ENCODE measurements at regions not wholly inside any gene's neighbourhood (a gene's known extent, or its start where the extent isn't known, plus 50 kb on each side); places are given as distances from the start of the nearest gene placed in this dataset.
A peak's percentile ranks its signal among the peaks of the same experiment; 100 is the strongest.
"Not testable (repeated sequence)": the region's sequence is repeated elsewhere in the genome, so short reads cannot be mapped to it uniquely, and the experiment has no call there.

- H3K36me3 ChIP-seq (ENCODE audit: insufficient read depth, low read length); H2AFZ ChIP-seq (ENCODE audit: low read depth, low read length); H3K4me1 ChIP-seq (ENCODE audit: insufficient read depth, low read length); H3K4me3 ChIP-seq (ENCODE audit: low read length); H3K9me3 ChIP-seq (ENCODE audit: low read length); H3K27me3 ChIP-seq (ENCODE audit: insufficient read depth, low read length): not testable (repeated sequence)
These were observed 352.5 kb downstream of the KCNJ18 start for GRCh38 chr17:22044706-22045246.

DNA sequence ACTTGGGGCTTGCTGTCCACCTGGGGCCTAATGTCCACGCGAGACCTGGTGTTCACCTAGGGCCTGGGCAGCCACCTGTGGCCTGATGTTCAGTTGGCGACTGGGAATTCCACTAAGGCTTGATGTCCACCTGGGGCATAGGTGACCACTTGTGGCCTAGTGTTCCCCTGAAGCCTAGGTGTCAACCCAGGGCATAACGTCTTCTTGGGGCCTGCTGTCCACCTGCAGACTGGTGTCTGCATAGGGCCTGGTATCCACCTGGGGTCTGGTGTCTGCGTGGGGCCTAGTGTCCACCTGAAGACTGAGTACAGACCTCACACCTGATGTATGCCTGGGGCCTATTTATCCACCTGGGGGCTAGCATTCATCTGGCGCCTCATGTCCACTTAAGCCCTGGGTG lies 355.2 kb downstream of the KCNJ18 start:
- not testable (repeated sequence) for H3K4me1 ChIP-seq (ENCODE audit: insufficient read depth, low read length); H3K9me3 ChIP-seq (ENCODE audit: low read length); H3K36me3 ChIP-seq (ENCODE audit: insufficient read depth, low read length); H2AFZ ChIP-seq (ENCODE audit: low read depth, low read length); H3K27me3 ChIP-seq (ENCODE audit: insufficient read depth, low read length); H3K4me3 ChIP-seq (ENCODE audit: low read length)

DNA sequence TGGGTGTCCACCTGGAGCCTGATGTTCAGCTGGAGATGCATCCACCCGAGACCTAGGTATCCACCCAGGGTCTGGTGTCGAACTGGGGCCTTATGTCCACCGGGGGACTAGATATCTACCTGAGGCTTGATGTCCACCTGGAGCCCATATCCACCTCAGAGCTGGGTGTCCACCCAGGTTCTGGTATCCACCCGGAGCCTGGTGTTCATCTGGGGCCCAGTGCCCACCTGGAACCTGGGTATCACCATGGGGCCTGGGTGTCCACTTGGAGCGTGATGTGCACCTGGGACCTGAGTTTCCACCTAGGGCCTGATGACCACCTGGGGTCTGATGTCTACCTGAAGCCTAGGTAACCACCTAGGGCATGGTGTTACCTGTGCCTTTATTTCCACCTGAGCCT lies 355.9 kb downstream of the KCNJ18 start:
- not testable (repeated sequence) for H3K27me3 ChIP-seq (ENCODE audit: insufficient read depth, low read length); H3K9me3 ChIP-seq (ENCODE audit: low read length); H3K4me1 ChIP-seq (ENCODE audit: insufficient read depth, low read length); H3K36me3 ChIP-seq (ENCODE audit: insufficient read depth, low read length); H3K4me3 ChIP-seq (ENCODE audit: low read length); H2AFZ ChIP-seq (ENCODE audit: low read depth, low read length)

- H2AFZ ChIP-seq (ENCODE audit: low read depth, low read length); H3K4me1 ChIP-seq (ENCODE audit: insufficient read depth, low read length); H3K36me3 ChIP-seq (ENCODE audit: insufficient read depth, low read length); H3K27me3 ChIP-seq (ENCODE audit: insufficient read depth, low read length); H3K9me3 ChIP-seq (ENCODE audit: low read length); H3K4me3 ChIP-seq (ENCODE audit: low read length): not testable (repeated sequence)
These were observed 358.4 kb downstream of the KCNJ18 start for GRCh38 chr17:22050766-22051165.

- not testable (repeated sequence) for H2AFZ ChIP-seq (ENCODE audit: low read depth, low read length); H3K4me3 ChIP-seq (ENCODE audit: low read length); H3K9me3 ChIP-seq (ENCODE audit: low read length); H3K27me3 ChIP-seq (ENCODE audit: insufficient read depth, low read length); H3K4me1 ChIP-seq (ENCODE audit: insufficient read depth, low read length); H3K36me3 ChIP-seq (ENCODE audit: insufficient read depth, low read length)
These were observed 360.4 kb downstream of the KCNJ18 start for GRCh38 chr17:22052715-22053114.

DNA sequence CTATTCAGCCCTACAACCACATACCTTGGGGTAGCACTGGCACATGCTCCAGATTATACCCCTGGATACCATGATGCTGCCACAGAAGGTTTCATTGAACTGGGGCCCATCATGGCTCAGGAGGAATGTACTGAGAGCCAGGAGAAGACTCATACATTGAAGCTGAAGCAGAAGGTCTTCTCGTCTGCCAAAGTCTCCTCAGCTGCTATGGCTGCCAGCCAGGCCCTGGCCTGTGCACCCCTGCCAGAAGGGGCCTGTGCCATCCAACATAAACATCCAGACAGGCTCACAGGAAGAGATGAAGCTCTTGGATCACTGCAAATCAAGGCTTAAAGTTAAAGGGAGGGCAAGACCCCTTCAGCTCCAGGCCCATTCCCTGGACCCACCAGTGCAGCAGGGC lies 364.2 kb downstream of the KCNJ18 start:
- H3K27me3 ChIP-seq (ENCODE audit: insufficient read depth, low read length); H2AFZ ChIP-seq (ENCODE audit: low read depth, low read length); H3K4me1 ChIP-seq (ENCODE audit: insufficient read depth, low read length); H3K4me3 ChIP-seq (ENCODE audit: low read length); H3K9me3 ChIP-seq (ENCODE audit: low read length); H3K36me3 ChIP-seq (ENCODE audit: insufficient read depth, low read length): not testable (repeated sequence)

GRCh38 chr17:22075918-22076317 lies 383.6 kb downstream of the KCNJ18 start:
- not testable (repeated sequence) for H2AFZ ChIP-seq (ENCODE audit: low read depth, low read length); H3K4me3 ChIP-seq (ENCODE audit: low read length); H3K27me3 ChIP-seq (ENCODE audit: insufficient read depth, low read length); H3K4me1 ChIP-seq (ENCODE audit: insufficient read depth, low read length); H3K9me3 ChIP-seq (ENCODE audit: low read length); H3K36me3 ChIP-seq (ENCODE audit: insufficient read depth, low read length)

DNA sequence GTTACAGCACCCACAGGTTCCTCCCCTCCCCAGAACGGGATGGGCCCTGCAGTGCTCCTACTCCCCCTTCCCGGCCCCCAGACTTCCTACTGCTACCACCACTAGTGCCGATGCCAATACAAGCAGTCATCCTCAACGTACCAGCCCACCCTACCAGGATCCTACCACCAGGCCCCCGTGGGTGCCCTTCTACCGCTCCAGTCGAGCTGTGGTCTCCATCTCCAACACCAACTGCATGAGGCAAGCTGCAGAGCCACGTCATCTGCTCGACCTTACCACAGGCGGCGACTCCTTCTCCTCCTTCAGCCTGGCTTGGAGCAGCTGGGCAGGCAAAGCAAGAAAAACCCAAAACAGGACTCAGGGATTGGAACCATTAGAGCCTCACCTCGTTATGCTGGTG lies 396.3 kb downstream of the KCNJ18 start:
- not testable (repeated sequence) for H2AFZ ChIP-seq (ENCODE audit: low read depth, low read length); H3K4me1 ChIP-seq (ENCODE audit: insufficient read depth, low read length); H3K36me3 ChIP-seq (ENCODE audit: insufficient read depth, low read length); H3K4me3 ChIP-seq (ENCODE audit: low read length); H3K9me3 ChIP-seq (ENCODE audit: low read length); H3K27me3 ChIP-seq (ENCODE audit: insufficient read depth, low read length)

DNA sequence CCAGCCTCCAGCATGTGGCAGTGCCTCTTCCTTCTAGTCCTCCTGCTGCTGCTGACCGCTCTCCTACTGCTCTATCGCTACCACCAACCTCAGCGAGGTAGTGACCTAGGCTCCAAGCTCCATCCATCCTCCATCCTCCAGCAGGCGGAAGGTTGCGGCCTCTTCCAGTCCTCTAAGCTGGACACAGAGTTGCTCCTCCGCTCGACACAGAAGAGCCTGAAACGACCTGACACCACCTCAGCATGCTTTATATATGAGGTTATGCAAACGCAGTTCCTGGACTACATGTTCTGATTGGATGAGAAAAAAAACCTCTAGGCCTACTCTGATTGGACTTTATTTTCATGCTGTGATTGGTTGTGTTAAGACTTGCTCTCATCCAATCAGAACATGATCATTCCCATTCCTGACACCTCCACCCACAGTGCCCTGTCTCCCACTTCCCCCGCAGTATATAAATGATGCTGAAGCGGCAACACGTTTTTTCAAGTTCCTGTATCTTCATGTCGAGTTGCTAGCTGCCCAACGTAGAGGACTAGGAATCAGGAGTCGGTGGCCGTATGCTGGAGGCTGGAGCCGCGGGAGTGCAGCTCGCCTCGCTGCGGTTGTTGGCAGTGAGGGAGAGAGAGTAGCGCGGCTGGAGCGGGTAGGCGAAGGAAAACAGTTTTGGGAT lies 398.1 kb downstream of the KCNJ18 start:
- Histone ChIP-seq H3K4me1 (ENCODE audit: insufficient read depth, low read length) (no peaks in the 10 kb centered on the region), H3K4me3 (ENCODE audit: low read length) (no peak overlapping the region), H2AFZ (ENCODE audit: low read depth, low read length) (no peak overlapping the region), H3K27me3 (ENCODE audit: insufficient read depth, low read length) (no peaks in the 10 kb centered on the region), H3K9me3 (ENCODE audit: low read length) (no peaks in the 10 kb centered on the region), H3K36me3 (ENCODE audit: insufficient read depth, low read length) (no peaks in the 10 kb centered on the region)

DNA sequence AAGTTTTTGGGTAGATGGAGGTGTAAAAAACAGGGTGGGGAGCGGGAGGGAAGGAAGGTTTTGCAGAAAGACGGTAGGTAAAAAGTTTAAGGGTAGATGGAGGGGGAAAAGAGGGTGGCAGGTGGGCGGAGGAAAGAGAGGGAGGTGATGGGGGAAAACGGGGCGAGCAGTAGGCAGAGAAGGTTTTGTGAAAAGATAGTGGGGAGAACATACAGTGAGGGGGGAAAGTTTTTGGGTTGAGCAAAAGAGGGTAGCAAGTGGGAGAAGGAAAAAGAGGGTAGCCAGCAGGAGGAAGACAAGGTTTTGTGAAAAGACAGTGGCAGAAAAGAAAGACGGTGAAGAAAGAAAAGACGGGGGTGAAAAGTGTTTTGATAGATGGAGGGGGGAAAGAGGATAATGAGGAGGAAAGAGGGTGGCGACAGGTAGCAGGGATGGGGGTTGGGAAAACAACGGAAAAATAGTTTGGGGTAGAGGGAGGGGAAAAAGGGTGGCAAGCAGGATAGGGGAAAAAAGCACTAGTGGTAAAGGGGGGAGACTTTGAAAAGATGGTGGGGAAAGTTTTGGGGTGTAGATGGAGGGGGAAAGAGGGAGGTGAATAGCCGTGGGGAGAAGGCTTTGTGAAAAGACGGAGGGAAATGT lies 398.8 kb downstream of the KCNJ18 start:
- peak overlapping the region; percentile 48 for H3K4me3 ChIP-seq (ENCODE audit: low read length)
- not testable (repeated sequence) for H3K4me1 ChIP-seq (ENCODE audit: insufficient read depth, low read length); H3K27me3 ChIP-seq (ENCODE audit: insufficient read depth, low read length); H3K36me3 ChIP-seq (ENCODE audit: insufficient read depth, low read length); H2AFZ ChIP-seq (ENCODE audit: low read depth, low read length); H3K9me3 ChIP-seq (ENCODE audit: low read length)

GRCh38 chr17:22091840-22092239 lies 399.5 kb downstream of the KCNJ18 start:
- not testable (repeated sequence) for H3K9me3 ChIP-seq (ENCODE audit: low read length); H2AFZ ChIP-seq (ENCODE audit: low read depth, low read length); H3K36me3 ChIP-seq (ENCODE audit: insufficient read depth, low read length); H3K4me1 ChIP-seq (ENCODE audit: insufficient read depth, low read length); H3K27me3 ChIP-seq (ENCODE audit: insufficient read depth, low read length); H3K4me3 ChIP-seq (ENCODE audit: low read length)

DNA sequence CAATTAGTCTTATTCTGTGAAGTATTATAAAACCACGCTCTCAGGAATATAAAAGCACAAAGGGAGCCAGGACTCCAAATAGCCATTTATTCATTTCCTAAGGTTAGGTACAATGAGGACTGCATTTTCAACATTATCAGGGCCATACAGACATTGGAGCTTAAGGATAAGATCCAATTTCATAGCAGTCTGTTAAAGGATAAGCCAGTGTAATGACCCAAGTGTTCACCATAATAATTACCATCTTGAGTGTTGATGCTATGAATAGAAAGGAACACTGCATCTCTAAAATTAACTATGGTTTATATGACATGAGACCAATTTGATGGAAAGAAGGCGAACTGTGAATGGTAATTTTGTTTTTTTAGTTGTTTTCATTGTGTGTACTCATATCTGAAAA lies 403.1 kb downstream of the KCNJ18 start:
- not testable (repeated sequence) for H3K4me3 ChIP-seq (ENCODE audit: low read length)

GRCh38 chr17:22099633-22100032 lies 407.3 kb downstream of the KCNJ18 start:
- H3K4me1 ChIP-seq (ENCODE audit: insufficient read depth, low read length); H3K27me3 ChIP-seq (ENCODE audit: insufficient read depth, low read length); H3K36me3 ChIP-seq (ENCODE audit: insufficient read depth, low read length); H3K9me3 ChIP-seq (ENCODE audit: low read length); H3K4me3 ChIP-seq (ENCODE audit: low read length); H2AFZ ChIP-seq (ENCODE audit: low read depth, low read length): not testable (repeated sequence)

More for the DNA sequence above, 403.1 kb downstream of the KCNJ18 start:
- not testable (repeated sequence) for H3K27me3 ChIP-seq (ENCODE audit: insufficient read depth, low read length); H3K4me1 ChIP-seq (ENCODE audit: insufficient read depth, low read length); H2AFZ ChIP-seq (ENCODE audit: low read depth, low read length); H3K36me3 ChIP-seq (ENCODE audit: insufficient read depth, low read length); H3K9me3 ChIP-seq (ENCODE audit: low read length)

GRCh38 chr17:22102177-22102576 lies 409.9 kb downstream of the KCNJ18 start:
- Histone ChIP-seq H3K36me3 (ENCODE audit: insufficient read depth, low read length) (no peaks in the 10 kb centered on the region), H3K27me3 (ENCODE audit: insufficient read depth, low read length) (no peaks in the 10 kb centered on the region), H2AFZ (ENCODE audit: low read depth, low read length) (no peak overlapping the region), H3K4me1 (ENCODE audit: insufficient read depth, low read length) (no peaks in the 10 kb centered on the region), H3K9me3 (ENCODE audit: low read length) (no peaks in the 10 kb centered on the region), H3K4me3 (ENCODE audit: low read length) (no peak overlapping the region)
